K562 (cell line): ENCODE measurements at regions not wholly inside any gene's neighbourhood (a gene's known extent, or its start where the extent isn't known, plus 50 kb on each side); places are given as distances from the start of the nearest gene placed in this dataset.

ENCODE experiments used
- FOXJ2 ChIP-seq: fragments of 200-800 bp; sonication (Bioruptor generic); IDR thresholded peaks from 2 replicates; pipeline ENCODE4 v1.6.1; 2016; ENCODE audit warnings: missing genetic modification characterization, missing compliant biosample characterization
- MEIS2 ChIP-seq: fragments of 450-650 bp; IDR thresholded peaks from 2 replicates; pipeline ENCODE4 v1.6.1; 2014; ENCODE audit warnings: mild to moderate bottlenecking; ENCODE audit not compliant: partially characterized antibody
- MYC ChIP-seq, 2 experiments: fragments of 250-450 bp in 1 of 2; sonication (Bioruptor Pico) in 1 of 2; IDR thresholded peaks; 2 replicates each; pipeline versions ENCODE4 v1.5.1 to v1.6.1; 2012 to 2021; ENCODE audit warnings: low read depth in 2 of 2, borderline replicate concordance in 1 of 2, improper control_type of control experiment in 1 of 2, low read length in 1 of 2, mild to moderate bottlenecking in 1 of 2, moderate library complexity in 1 of 2
- MYNN ChIP-seq, 2 experiments: sonication (generic); formaldehyde crosslinking in 1 of 2; IDR thresholded peaks; 2 replicates each; pipeline versions ENCODE4 v1.5.0 to v1.6.1; 2016 to 2020; ENCODE audit warnings: antibody characterized with exemption in 1 of 2, missing genetic modification reagents in 1 of 2
- TCF7 ChIP-seq: sonication (generic); IDR thresholded peaks from 2 replicates; pipeline ENCODE4 v1.6.1; 2016; ENCODE audit warnings: antibody characterized with exemption, borderline replicate concordance
- TEAD1 ChIP-seq, 2 experiments: fragments of 450-650 bp in 1 of 2; sonication (generic) in 1 of 2; formaldehyde crosslinking; IDR thresholded peaks; 2 replicates each; pipeline versions ENCODE4 v1.4.0 to v1.8.0; 2020 to 2022; ENCODE audit warnings: mild to moderate bottlenecking in 2 of 2, missing genetic modification reagents in 1 of 2
- U2AF1 ChIP-seq: fragments of 200-400 bp; formaldehyde crosslinking; optimal IDR thresholded peaks from 2 replicates; pipeline ENCODE3; 2017; ENCODE audit warnings: mild to moderate bottlenecking, low read depth, low read length, moderate library complexity
- ZC3H8 ChIP-seq: fragments of 450-650 bp; IDR thresholded peaks from 2 replicates; pipeline ENCODE4 v1.6.1; 2017
- ZNF134 ChIP-seq: fragments of 250-450 bp; sonication (Bioruptor Pico); conservative IDR thresholded peaks from 2 replicates; pipeline ENCODE4 v1.4.0; 2020
- ZNF551 ChIP-seq: fragments of 250-450 bp; sonication (Bioruptor Pico); IDR thresholded peaks from 2 replicates; pipeline ENCODE4 v1.5.0; 2021; ENCODE audit warnings: mild to moderate bottlenecking, moderate library complexity
- ZNF77 ChIP-seq: fragments of 250-450 bp; sonication (Bioruptor Pico); IDR thresholded peaks from 2 replicates; pipeline ENCODE4 v1.5.0; 2020
- ZNF778 ChIP-seq: fragments of 450-650 bp; formaldehyde crosslinking; IDR thresholded peaks from 2 replicates; pipeline ENCODE4 v1.4.0; 2020; ENCODE audit warnings: mild to moderate bottlenecking, moderate library complexity
- TF ChIP-seq, protein P1 (sequence below): fragments of 150-350 bp; IDR thresholded peaks from 2 replicates; pipeline ENCODE4 v1.6.1; 2014; ENCODE audit warnings: low read depth, mild to moderate bottlenecking, low read length, borderline replicate concordance
- TF ChIP-seq, protein P2 (sequence below): sonication (generic); formaldehyde crosslinking; IDR thresholded peaks from 2 replicates; pipeline ENCODE4 v1.8.1; 2023; ENCODE audit warnings: mild to moderate bottlenecking, missing genetic modification reagents
- TF ChIP-seq, protein P3 (sequence below): sonication (generic); formaldehyde crosslinking; IDR thresholded peaks from 2 replicates; pipeline ENCODE4 v1.8.1; 2023; ENCODE audit warnings: mild to moderate bottlenecking, missing genetic modification reagents
- TF ChIP-seq, protein P4 (sequence below): fragments of 250-450 bp; sonication (Bioruptor Pico); IDR thresholded peaks from 2 replicates; pipeline ENCODE4 v1.4.0; 2020; ENCODE audit warnings: mild to moderate bottlenecking, moderate library complexity

DNA sequence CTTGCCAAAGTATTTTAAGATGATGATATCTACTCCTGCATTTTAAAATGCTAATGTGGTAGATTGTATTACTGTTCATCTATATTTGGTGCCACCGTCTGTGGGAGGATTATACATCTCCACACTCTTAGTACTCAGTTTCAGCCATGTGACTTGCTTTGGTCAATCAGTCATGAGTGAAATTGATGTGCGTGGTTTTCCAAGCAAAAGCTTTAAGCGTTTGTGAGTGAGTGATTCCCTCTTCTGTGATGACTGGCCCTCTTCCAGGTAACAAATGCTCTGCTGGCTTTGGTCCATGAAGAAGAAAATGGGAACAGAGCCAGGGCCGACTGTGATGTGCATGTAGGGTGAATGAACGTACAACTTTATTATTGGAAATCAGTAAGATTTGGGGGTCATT is 330.4 kb downstream of the LPIN1 start (continued):
- TF ChIP-seq, protein P1, sequence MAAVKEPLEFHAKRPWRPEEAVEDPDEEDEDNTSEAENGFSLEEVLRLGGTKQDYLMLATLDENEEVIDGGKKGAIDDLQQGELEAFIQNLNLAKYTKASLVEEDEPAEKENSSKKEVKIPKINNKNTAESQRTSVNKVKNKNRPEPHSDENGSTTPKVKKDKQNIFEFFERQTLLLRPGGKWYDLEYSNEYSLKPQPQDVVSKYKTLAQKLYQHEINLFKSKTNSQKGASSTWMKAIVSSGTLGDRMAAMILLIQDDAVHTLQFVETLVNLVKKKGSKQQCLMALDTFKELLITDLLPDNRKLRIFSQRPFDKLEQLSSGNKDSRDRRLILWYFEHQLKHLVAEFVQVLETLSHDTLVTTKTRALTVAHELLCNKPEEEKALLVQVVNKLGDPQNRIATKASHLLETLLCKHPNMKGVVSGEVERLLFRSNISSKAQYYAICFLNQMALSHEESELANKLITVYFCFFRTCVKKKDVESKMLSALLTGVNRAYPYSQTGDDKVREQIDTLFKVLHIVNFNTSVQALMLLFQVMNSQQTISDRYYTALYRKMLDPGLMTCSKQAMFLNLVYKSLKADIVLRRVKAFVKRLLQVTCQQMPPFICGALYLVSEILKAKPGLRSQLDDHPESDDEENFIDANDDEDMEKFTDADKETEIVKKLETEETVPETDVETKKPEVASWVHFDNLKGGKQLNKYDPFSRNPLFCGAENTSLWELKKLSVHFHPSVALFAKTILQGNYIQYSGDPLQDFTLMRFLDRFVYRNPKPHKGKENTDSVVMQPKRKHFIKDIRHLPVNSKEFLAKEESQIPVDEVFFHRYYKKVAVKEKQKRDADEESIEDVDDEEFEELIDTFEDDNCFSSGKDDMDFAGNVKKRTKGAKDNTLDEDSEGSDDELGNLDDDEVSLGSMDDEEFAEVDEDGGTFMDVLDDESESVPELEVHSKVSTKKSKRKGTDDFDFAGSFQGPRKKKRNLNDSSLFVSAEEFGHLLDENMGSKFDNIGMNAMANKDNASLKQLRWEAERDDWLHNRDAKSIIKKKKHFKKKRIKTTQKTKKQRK: no peak
- TF ChIP-seq, protein P2, sequence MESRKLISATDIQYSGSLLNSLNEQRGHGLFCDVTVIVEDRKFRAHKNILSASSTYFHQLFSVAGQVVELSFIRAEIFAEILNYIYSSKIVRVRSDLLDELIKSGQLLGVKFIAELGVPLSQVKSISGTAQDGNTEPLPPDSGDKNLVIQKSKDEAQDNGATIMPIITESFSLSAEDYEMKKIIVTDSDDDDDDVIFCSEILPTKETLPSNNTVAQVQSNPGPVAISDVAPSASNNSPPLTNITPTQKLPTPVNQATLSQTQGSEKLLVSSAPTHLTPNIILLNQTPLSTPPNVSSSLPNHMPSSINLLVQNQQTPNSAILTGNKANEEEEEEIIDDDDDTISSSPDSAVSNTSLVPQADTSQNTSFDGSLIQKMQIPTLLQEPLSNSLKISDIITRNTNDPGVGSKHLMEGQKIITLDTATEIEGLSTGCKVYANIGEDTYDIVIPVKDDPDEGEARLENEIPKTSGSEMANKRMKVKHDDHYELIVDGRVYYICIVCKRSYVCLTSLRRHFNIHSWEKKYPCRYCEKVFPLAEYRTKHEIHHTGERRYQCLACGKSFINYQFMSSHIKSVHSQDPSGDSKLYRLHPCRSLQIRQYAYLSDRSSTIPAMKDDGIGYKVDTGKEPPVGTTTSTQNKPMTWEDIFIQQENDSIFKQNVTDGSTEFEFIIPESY (CRISPR knock-in tag): no peak
- TF ChIP-seq MEIS2 (peak; percentile 31), MYC (IDR thresholded peaks at IDR 0.05; ENCODE audit: low read depth, low read length) (no peak), MYC (CRISPR knock-in tag; IDR thresholded peaks at IDR 0.05; ENCODE audit: borderline replicate concordance, low read depth) (no peak), FOXJ2 (peak; percentile 26; the same call in 1 of the 2 replicates), TEAD1 (CRISPR knock-in tag; IDR thresholded peaks at IDR 0.05) (0 out of 4 replicates have a peak, but pooled peaks of 1 of the 2 experiments have one; percentile 18), TCF7 (no peak), ZNF134 (no peak), U2AF1 (no peak), ZC3H8 (no peak), ZNF551 (no peak), ZNF77 (CRISPR knock-in tag) (no peak), MYNN (IDR thresholded peaks at IDR 0.05) (no peak), MYNN (CRISPR knock-in tag; IDR thresholded peaks at IDR 0.05) (no peak), ZNF778 (no peak)
- TF ChIP-seq, protein P3, sequence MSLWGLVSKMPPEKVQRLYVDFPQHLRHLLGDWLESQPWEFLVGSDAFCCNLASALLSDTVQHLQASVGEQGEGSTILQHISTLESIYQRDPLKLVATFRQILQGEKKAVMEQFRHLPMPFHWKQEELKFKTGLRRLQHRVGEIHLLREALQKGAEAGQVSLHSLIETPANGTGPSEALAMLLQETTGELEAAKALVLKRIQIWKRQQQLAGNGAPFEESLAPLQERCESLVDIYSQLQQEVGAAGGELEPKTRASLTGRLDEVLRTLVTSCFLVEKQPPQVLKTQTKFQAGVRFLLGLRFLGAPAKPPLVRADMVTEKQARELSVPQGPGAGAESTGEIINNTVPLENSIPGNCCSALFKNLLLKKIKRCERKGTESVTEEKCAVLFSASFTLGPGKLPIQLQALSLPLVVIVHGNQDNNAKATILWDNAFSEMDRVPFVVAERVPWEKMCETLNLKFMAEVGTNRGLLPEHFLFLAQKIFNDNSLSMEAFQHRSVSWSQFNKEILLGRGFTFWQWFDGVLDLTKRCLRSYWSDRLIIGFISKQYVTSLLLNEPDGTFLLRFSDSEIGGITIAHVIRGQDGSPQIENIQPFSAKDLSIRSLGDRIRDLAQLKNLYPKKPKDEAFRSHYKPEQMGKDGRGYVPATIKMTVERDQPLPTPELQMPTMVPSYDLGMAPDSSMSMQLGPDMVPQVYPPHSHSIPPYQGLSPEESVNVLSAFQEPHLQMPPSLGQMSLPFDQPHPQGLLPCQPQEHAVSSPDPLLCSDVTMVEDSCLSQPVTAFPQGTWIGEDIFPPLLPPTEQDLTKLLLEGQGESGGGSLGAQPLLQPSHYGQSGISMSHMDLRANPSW (CRISPR knock-in tag): no peak
- TF ChIP-seq, protein P4, sequence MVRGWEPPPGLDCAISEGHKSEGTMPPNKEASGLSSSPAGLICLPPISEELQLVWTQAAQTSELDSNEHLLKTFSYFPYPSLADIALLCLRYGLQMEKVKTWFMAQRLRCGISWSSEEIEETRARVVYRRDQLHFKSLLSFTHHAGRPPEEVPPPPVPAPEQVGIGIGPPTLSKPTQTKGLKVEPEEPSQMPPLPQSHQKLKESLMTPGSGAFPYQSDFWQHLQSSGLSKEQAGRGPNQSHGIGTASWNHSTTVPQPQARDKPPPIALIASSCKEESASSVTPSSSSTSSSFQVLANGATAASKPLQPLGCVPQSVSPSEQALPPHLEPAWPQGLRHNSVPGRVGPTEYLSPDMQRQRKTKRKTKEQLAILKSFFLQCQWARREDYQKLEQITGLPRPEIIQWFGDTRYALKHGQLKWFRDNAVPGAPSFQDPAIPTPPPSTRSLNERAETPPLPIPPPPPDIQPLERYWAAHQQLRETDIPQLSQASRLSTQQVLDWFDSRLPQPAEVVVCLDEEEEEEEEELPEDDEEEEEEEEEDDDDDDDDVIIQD: no peak
